ENCODE measurements at regions not wholly inside any gene's neighbourhood (a gene's known extent, or its start where the extent isn't known, plus 50 kb on each side); places are given as distances from the start of the nearest gene placed in this dataset.

DNA sequence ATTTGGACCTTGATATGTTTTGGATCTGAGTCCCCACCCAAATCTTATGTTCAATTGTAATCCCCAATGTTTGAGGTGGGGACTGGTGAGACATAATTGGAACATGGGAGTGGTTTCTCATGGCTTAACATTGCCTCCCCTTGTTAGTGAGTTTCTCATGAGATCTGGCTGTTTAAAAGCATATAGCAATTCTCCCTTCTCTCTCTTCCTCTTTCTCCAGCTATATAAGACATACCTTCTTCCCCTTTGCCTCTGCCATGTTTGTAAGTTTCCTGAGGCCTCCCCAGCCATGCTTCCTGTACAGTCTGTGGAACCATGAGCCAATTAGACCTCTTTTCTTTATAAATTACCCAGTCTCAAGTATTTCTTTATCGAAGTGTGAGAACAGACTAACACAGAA is 692.4 kb downstream of the KCNT2 start:
- TF ChIP-seq EZH2 (IDR thresholded peaks at IDR 0.05; ENCODE audit: borderline replicate concordance, low read depth, low read length, severe bottlenecking), result no peak
- TF ChIP-seq, protein P1, sequence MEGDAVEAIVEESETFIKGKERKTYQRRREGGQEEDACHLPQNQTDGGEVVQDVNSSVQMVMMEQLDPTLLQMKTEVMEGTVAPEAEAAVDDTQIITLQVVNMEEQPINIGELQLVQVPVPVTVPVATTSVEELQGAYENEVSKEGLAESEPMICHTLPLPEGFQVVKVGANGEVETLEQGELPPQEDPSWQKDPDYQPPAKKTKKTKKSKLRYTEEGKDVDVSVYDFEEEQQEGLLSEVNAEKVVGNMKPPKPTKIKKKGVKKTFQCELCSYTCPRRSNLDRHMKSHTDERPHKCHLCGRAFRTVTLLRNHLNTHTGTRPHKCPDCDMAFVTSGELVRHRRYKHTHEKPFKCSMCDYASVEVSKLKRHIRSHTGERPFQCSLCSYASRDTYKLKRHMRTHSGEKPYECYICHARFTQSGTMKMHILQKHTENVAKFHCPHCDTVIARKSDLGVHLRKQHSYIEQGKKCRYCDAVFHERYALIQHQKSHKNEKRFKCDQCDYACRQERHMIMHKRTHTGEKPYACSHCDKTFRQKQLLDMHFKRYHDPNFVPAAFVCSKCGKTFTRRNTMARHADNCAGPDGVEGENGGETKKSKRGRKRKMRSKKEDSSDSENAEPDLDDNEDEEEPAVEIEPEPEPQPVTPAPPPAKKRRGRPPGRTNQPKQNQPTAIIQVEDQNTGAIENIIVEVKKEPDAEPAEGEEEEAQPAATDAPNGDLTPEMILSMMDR (IDR thresholded peaks at IDR 0.05; ENCODE audit: borderline replicate concordance, extremely low read depth, low read length, poor library complexity, severe bottlenecking), result no peak
